H1 (cell line): ENCODE measurements at regions not wholly inside any gene's neighbourhood (a gene's known extent, or its start where the extent isn't known, plus 50 kb on each side); places are given as distances from the start of the nearest gene placed in this dataset.

Experiments used
- CTCF ChIA-PET: fragments of 300-600 bp; sonication (Branson Sonifier 250); formaldehyde crosslinking; loops from one replicate; lab custom pipeline; 2021; ENCODE audit not compliant: partially characterized antibody; lab: Charles Lee
- POLR2A ChIA-PET: fragments of 300-600 bp; sonication (Branson Sonifier 250); formaldehyde crosslinking; loops from one replicate; lab custom pipeline; 2021; ENCODE audit warnings: inconsistent platforms; ENCODE audit not compliant: partially characterized antibody; lab: Charles Lee
- DNase-seq, 2 experiments: peaks; one replicate each; pipeline versions ENCODE4 v3.0.0 to v3.0.0-alpha.2; 2010 to 2022; ENCODE audit warnings: low spot score in 2 of 2, low read depth in 1 of 2, mixed read lengths in 1 of 2
- FAIRE-seq: peaks from 2 replicates; lab custom pipeline; 2011; peaks lifted over from hg19 to GRCh38; lab: Jason Lieb, UNC
- H2AFZ ChIP-seq: 2 replicates; pipeline ENCODE4 v1.8.1; 2012; ENCODE audit warnings: low read length, inconsistent platforms
- H2AK5ac ChIP-seq: 2 replicates; pipeline ENCODE4 v1.6.1; 2013; ENCODE audit warnings: low read depth, low read length
- H2BK120ac ChIP-seq: replicated peaks from 2 replicates; pipeline ENCODE3; 2013; ENCODE audit warnings: low read depth, low read length, inconsistent platforms
- H2BK12ac ChIP-seq: 2 replicates; pipeline ENCODE4 v1.6.1; 2013; ENCODE audit warnings: low read depth, low read length
- H2BK15ac ChIP-seq: 2 replicates; pipeline ENCODE4 v1.6.1; 2013; ENCODE audit warnings: low read length
- H2BK20ac ChIP-seq: 2 replicates; pipeline ENCODE4 v1.6.1; 2013; ENCODE audit warnings: low read length
- H2BK5ac ChIP-seq: 2 replicates; pipeline ENCODE4 v1.6.1; 2013; ENCODE audit warnings: low read depth, low read length
- H3K14ac ChIP-seq: 2 replicates; pipeline ENCODE4 v1.6.1; 2013; ENCODE audit warnings: inconsistent platforms; ENCODE audit not compliant: insufficient read length
- H3K18ac ChIP-seq: 2 replicates; pipeline ENCODE4 v1.6.1; 2013; ENCODE audit warnings: low read length; ENCODE audit errors: extremely low read depth
- H3K23ac ChIP-seq: 2 replicates; pipeline ENCODE4 v1.6.1; 2013; ENCODE audit warnings: inconsistent platforms; ENCODE audit not compliant: insufficient read length
- H3K23me2 ChIP-seq: 2 replicates; pipeline ENCODE4 v1.6.1; 2013; ENCODE audit warnings: low read depth, low read length
- H3K27ac ChIP-seq: 2 replicates; pipeline ENCODE4 v1.6.1; 2011; ENCODE audit warnings: low read depth, low read length, inconsistent platforms
- H3K27me3 ChIP-seq, 4 experiments: replicated peaks in 1 of 4; 1 replicate in 1 of 4; 2 replicates in 3 of 4; pipeline versions ENCODE4 v1.6.1 to v1.8.1; 2011 to 2013; ENCODE audit warnings: low read length in 3 of 4, mild to moderate bottlenecking in 3 of 4, inconsistent platforms in 2 of 4, mixed read lengths in 2 of 4, moderate library complexity in 1 of 4; ENCODE audit not compliant: control insufficient read depth in 3 of 4, insufficient read depth in 3 of 4; ENCODE audit errors: extremely low read depth in 1 of 4
- H3K36me3 ChIP-seq, 4 experiments: 2 replicates each; pipeline versions ENCODE4 v1.6.1 to v1.8.1; 2011 to 2013; ENCODE audit warnings: mild to moderate bottlenecking in 4 of 4, low read length in 3 of 4, moderate library complexity in 2 of 4, control low read depth in 1 of 4, inconsistent platforms in 1 of 4; ENCODE audit not compliant: insufficient read depth in 4 of 4, control insufficient read depth in 2 of 4
- H3K4ac ChIP-seq: replicated peaks from 2 replicates; pipeline ENCODE3; 2013; ENCODE audit warnings: low read length, low read depth, mixed read lengths, inconsistent platforms; ENCODE audit not compliant: insufficient read length
- H3K4me1 ChIP-seq, 4 experiments: replicated peaks in 1 of 4; 1 replicate in 1 of 4; 2 replicates in 3 of 4; pipeline versions ENCODE4 v1.6.1 to v1.8.1; 2011 to 2013; ENCODE audit warnings: low read length in 3 of 4, inconsistent platforms in 2 of 4, mixed read lengths in 1 of 4; ENCODE audit not compliant: insufficient read depth in 4 of 4, control insufficient read depth in 3 of 4
- H3K4me2 ChIP-seq, 2 experiments: 2 replicates each; pipeline versions ENCODE4 v1.6.1 to v1.8.1; 2011 to 2013; ENCODE audit warnings: low read depth in 2 of 2, low read length in 2 of 2, control low read depth in 1 of 2, inconsistent platforms in 1 of 2, mild to moderate bottlenecking in 1 of 2; ENCODE audit not compliant: insufficient read depth in 1 of 2
- H3K4me3 ChIP-seq, 4 experiments: fragments of 200-600, 300-600 bp in 1 of 4; sonication (generic), shearing (Covaris generic), sonication (Bioruptor Twin) in 1 of 4; 2 replicates each; pipeline versions ENCODE4 v1.5.1 to v1.8.1; 2011 to 2016; ENCODE audit warnings: low read length in 4 of 4, low read depth in 3 of 4, control low read depth in 2 of 4, inconsistent platforms in 2 of 4, mild to moderate bottlenecking in 2 of 4, mixed read lengths in 1 of 4, moderate library complexity in 1 of 4; ENCODE audit not compliant: insufficient read depth in 2 of 4; ENCODE audit errors: extremely low read depth in 1 of 4
- H3K56ac ChIP-seq: replicated peaks from 2 replicates; pipeline ENCODE3; 2013; ENCODE audit warnings: low read depth, mild to moderate bottlenecking, mixed read lengths, low read length, inconsistent platforms; ENCODE audit not compliant: insufficient read length
- H3K79me1 ChIP-seq: 2 replicates; pipeline ENCODE4 v1.6.1; 2013; ENCODE audit warnings: low read depth, low read length, control low read depth
- H3K79me2 ChIP-seq, 2 experiments: 2 replicates each; pipeline versions ENCODE4 v1.6.1 to v1.8.1; 2012 to 2013; ENCODE audit warnings: low read length in 2 of 2, mild to moderate bottlenecking in 2 of 2, inconsistent platforms in 1 of 2; ENCODE audit not compliant: insufficient read depth in 2 of 2, control insufficient read depth in 1 of 2
- H3K9ac ChIP-seq, 4 experiments: replicated peaks in 1 of 4; 1 replicate in 1 of 4; 2 replicates in 3 of 4; pipeline versions ENCODE4 v1.6.1 to v1.8.1; 2011 to 2013; ENCODE audit warnings: low read depth in 3 of 4, low read length in 3 of 4, control low read depth in 2 of 4, mild to moderate bottlenecking in 2 of 4, moderate library complexity in 2 of 4, inconsistent platforms in 1 of 4; ENCODE audit errors: extremely low read depth in 1 of 4
- H3K9me3 ChIP-seq, 2 experiments: 2 replicates each; pipeline versions ENCODE4 v1.6.1 to v1.8.1; 2012 to 2013; ENCODE audit warnings: mild to moderate bottlenecking in 2 of 2, moderate library complexity in 2 of 2, control low read depth in 1 of 2, inconsistent platforms in 1 of 2, low read depth in 1 of 2, low read length in 1 of 2, mixed read lengths in 1 of 2; ENCODE audit not compliant: insufficient read depth in 2 of 2
- H4K20me1 ChIP-seq, 2 experiments: replicated peaks in 1 of 2; 2 replicates each; pipeline versions ENCODE3 to v1.8.1; 2011 to 2013; ENCODE audit warnings: inconsistent platforms in 2 of 2, low read length in 2 of 2, mild to moderate bottlenecking in 1 of 2; ENCODE audit not compliant: insufficient read depth in 2 of 2, control insufficient read depth in 1 of 2
- H4K5ac ChIP-seq: 2 replicates; pipeline ENCODE4 v1.6.1; 2013; ENCODE audit warnings: low read length, low read depth, mixed read lengths, inconsistent platforms; ENCODE audit not compliant: insufficient read length
- H4K8ac ChIP-seq: 2 replicates; pipeline ENCODE4 v1.8.0; 2013; ENCODE audit warnings: mild to moderate bottlenecking, moderate library complexity, low read length, inconsistent platforms; ENCODE audit not compliant: insufficient read depth; ENCODE audit errors: extremely low read depth
- H4K91ac ChIP-seq: replicated peaks from 2 replicates; pipeline ENCODE3; 2013; ENCODE audit warnings: low read length, mixed read lengths, inconsistent platforms; ENCODE audit not compliant: insufficient read length
- CBX5 ChIP-seq: fragments of 300-800, 300-1000 bp; sonication (generic); IDR thresholded peaks from 2 replicates; pipeline ENCODE4 v1.7.1; 2016; ENCODE audit warnings: antibody characterized with exemption, low read length, low read depth
- CEBPB ChIP-seq: IDR thresholded peaks from 2 replicates; pipeline ENCODE4 v1.6.1; 2012; ENCODE audit warnings: low read depth, low read length
- CHD1 ChIP-seq: IDR thresholded peaks from 2 replicates; pipeline ENCODE4 v1.6.1; 2012; ENCODE audit warnings: low read depth, low read length, improper control_type of control experiment
- RAD21 ChIP-seq, 2 experiments: IDR thresholded peaks in 1 of 2; conservative IDR thresholded peaks in 1 of 2; 2 replicates each; pipeline ENCODE4 v1.6.1; 2011; ENCODE audit warnings: low read depth in 2 of 2, low read length in 2 of 2, improper control_type of control experiment in 1 of 2, inconsistent platforms in 1 of 2, mild to moderate bottlenecking in 1 of 2, moderate library complexity in 1 of 2
- SP4 ChIP-seq: IDR thresholded peaks from 2 replicates; pipeline ENCODE4 v1.6.1; 2012; ENCODE audit warnings: low read length, inconsistent platforms
- TAF1 ChIP-seq: IDR thresholded peaks from 2 replicates; pipeline ENCODE4 v1.6.1; 2011; ENCODE audit warnings: mild to moderate bottlenecking, low read depth, low read length
- ZNF274 ChIP-seq: IDR thresholded peaks from 2 replicates; pipeline ENCODE4 v1.7.0; 2012; ENCODE audit warnings: low read length, borderline replicate concordance; ENCODE audit errors: extremely low read depth
- WGBS, 2 experiments: shearing (Covaris generic) in 1 of 2; methylation state at CpG; one replicate each; pipeline versions ENCODE4 v1.1.6 to v1.1.7; 2013 to 2015; ENCODE audit warnings: low lambda C conversion rate in 2 of 2, mixed read lengths in 2 of 2, inconsistent platforms in 1 of 2, low coverage in 1 of 2, missing lambda C conversion rate in 1 of 2; ENCODE audit not compliant: insufficient replicate concordance in 2 of 2, insufficient coverage in 1 of 2, insufficient read length in 1 of 2; ENCODE audit errors: extremely low coverage in 1 of 2, missing lambda C conversion rate in 1 of 2; 5-methylcytosine and 5-hydroxymethylcytosine counted together
- TF ChIP-seq, protein P1 (sequence below), 3 experiments: IDR thresholded peaks; 1 replicate in 2 of 3; 2 replicates in 1 of 3; pipeline versions ENCODE4 v1.5.1 to v1.6.1; 2011; ENCODE audit warnings: low read length in 3 of 3, mild to moderate bottlenecking in 3 of 3, inconsistent platforms in 2 of 3, low read depth in 1 of 3, moderate library complexity in 1 of 3; ENCODE audit not compliant: insufficient read depth in 1 of 3; ENCODE audit errors: control extremely low read depth in 1 of 3

DNA sequence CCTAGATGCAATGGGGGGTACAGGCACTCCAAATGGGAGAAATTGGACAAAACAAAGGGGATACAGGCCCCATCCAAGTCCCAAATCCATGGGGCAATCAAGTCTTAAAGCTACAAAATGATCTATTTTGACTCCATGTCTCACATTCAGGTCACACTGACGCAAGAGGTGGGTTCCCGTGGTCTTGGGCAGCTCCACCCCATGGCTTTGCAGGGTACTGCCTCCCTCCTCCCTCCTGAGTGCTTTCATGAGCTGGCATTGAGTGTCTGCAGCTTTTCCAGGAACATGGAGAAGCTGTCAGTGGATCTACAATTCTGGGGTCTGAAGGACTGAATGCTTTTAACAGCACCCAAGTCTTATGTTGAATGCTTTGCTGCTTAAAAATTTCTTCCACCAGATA lies 274.5 kb upstream of the LRIG3 start:
- DNase-seq (peak; percentile 19 to 57), FAIRE-seq (no peak)
- Histone ChIP-seq H3K9ac (no peak overlapping the region), H2AFZ (peak overlapping the region; percentile 86; the same call in 1 of the 2 replicates), H2BK20ac (no peak overlapping the region), H2AK5ac (no peak overlapping the region), H4K20me1 (no peaks in the 10 kb centered on the region), H3K79me2 (no peaks in the 10 kb centered on the region), H3K27ac (no peak overlapping the region), H2BK12ac (no peak overlapping the region), H3K23ac (no peak overlapping the region), H2BK5ac (no peak overlapping the region), H3K4me1 (no peaks in the 10 kb centered on the region; a peak in 1 of 7 replicates), H3K79me1 (no peaks in the 10 kb centered on the region), H4K91ac (no peak overlapping the region), H3K4ac (no peak overlapping the region), H3K27me3 (no peaks in the 10 kb centered on the region), H2BK15ac (no peak overlapping the region), H3K36me3 (no peaks in the 10 kb centered on the region), H4K5ac (no peak overlapping the region), H3K4me3 (no peak overlapping the region), H3K18ac (no peak overlapping the region), H3K56ac (no peak overlapping the region), H3K4me2 (no peak overlapping the region), H3K23me2 (no peaks in the 10 kb centered on the region), H2BK120ac (no peak overlapping the region), H3K14ac (no peak overlapping the region), H3K9me3 (no peaks in the 10 kb centered on the region), H4K8ac (no peak overlapping the region)
- POLR2A ChIA-PET = no interaction called here
- CTCF ChIA-PET = interaction anchor here (0.6 to 1.3 kb wide), 7 partner anchors 8 to 109 kb away, joined by 3 to 6 read pairs (median 4); no protein-coding TSS in a partner anchor
- TF ChIP-seq CEBPB (peak; percentile 59; the same call in 1 of the 2 replicates), TAF1 (no peak), CHD1 (no peak), ZNF274 (no peak), CBX5 (no peak), RAD21 (IDR thresholded peaks at IDR 0.05 in 1 of 2, conservative IDR thresholded peaks at IDR 0.05 in 1 of 2; ENCODE audit: low read depth in 2 of 2, low read length in 2 of 2) (peak; percentile 28 to 38; a peak in 2 of 4 replicates), SP4 (no peak)
- TF ChIP-seq, protein P1, sequence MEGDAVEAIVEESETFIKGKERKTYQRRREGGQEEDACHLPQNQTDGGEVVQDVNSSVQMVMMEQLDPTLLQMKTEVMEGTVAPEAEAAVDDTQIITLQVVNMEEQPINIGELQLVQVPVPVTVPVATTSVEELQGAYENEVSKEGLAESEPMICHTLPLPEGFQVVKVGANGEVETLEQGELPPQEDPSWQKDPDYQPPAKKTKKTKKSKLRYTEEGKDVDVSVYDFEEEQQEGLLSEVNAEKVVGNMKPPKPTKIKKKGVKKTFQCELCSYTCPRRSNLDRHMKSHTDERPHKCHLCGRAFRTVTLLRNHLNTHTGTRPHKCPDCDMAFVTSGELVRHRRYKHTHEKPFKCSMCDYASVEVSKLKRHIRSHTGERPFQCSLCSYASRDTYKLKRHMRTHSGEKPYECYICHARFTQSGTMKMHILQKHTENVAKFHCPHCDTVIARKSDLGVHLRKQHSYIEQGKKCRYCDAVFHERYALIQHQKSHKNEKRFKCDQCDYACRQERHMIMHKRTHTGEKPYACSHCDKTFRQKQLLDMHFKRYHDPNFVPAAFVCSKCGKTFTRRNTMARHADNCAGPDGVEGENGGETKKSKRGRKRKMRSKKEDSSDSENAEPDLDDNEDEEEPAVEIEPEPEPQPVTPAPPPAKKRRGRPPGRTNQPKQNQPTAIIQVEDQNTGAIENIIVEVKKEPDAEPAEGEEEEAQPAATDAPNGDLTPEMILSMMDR (IDR thresholded peaks at IDR 0.05; ENCODE audit: control extremely low read depth in 1 of 3, insufficient read depth in 1 of 3, low read depth in 1 of 3, low read length in 3 of 3) = peak; percentile 37 to 70 (median 68)
- WGBS, 2 experiments = 86% methylated on average over 2 of the region's 2 CpGs; no CpG with 5 or more reads in 1 of the 2 experiments
